Gastroesophageal sphincter (tissue), 3 donors: ENCODE measurements at regions not wholly inside any gene's neighbourhood (a gene's known extent, or its start where the extent isn't known, plus 50 kb on each side); places are given as distances from the start of the nearest gene placed in this dataset.

Experiments used
- EP300 ChIP-seq: sonication (generic); formaldehyde crosslinking; IDR thresholded peaks from one replicate; pipeline ENCODE4 v1.6.1; 2017; ENCODE audit warnings: antibody characterized with exemption, mild to moderate bottlenecking
- POLR2AphosphoS5 ChIP-seq: sonication (generic); formaldehyde crosslinking; IDR thresholded peaks from one replicate; pipeline ENCODE4 v1.6.1; 2017; ENCODE audit warnings: antibody characterized with exemption
- TF ChIP-seq, protein P1 (sequence below), 4 experiments: fragments of 200-600 bp in 2 of 4; fragments of 450-650 bp in 2 of 4; sonication (generic) in 1 of 4; IDR thresholded peaks; one replicate each; pipeline ENCODE4 v1.5.1; 2017 to 2019; ENCODE audit warnings: antibody characterized with exemption in 4 of 4, mild to moderate bottlenecking in 2 of 4, moderate library complexity in 2 of 4

DNA sequence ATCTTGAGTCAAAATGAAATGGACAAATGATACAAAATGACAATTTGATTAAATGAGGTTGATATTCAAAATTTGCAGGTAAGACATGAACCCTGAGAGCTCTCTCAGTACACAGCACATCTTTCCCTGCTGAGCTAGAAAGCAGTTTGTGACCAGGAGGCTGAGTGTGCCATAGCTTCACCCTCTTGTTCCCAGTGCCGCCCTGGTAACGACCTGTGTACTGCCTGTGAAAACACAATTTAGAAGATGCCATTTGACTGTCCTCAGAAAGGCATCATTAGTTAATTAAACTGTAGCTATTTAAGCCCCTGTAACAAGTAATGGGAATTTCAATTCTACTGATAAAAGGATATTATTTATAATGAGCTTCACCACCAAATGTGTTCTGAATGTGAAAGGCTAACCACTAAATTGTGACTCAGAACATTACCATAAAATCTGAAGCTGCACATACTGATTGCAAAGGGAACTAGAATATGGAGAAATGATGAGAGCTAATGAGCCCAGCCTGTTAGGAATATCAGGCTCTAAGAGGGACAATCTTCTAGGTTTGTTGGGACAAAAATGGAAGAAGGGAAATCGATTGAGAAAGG is 212.9 kb upstream of the ARPP21 start:
- TF ChIP-seq EP300 (no peak), POLR2AphosphoS5 (no peak)
- TF ChIP-seq, protein P1, sequence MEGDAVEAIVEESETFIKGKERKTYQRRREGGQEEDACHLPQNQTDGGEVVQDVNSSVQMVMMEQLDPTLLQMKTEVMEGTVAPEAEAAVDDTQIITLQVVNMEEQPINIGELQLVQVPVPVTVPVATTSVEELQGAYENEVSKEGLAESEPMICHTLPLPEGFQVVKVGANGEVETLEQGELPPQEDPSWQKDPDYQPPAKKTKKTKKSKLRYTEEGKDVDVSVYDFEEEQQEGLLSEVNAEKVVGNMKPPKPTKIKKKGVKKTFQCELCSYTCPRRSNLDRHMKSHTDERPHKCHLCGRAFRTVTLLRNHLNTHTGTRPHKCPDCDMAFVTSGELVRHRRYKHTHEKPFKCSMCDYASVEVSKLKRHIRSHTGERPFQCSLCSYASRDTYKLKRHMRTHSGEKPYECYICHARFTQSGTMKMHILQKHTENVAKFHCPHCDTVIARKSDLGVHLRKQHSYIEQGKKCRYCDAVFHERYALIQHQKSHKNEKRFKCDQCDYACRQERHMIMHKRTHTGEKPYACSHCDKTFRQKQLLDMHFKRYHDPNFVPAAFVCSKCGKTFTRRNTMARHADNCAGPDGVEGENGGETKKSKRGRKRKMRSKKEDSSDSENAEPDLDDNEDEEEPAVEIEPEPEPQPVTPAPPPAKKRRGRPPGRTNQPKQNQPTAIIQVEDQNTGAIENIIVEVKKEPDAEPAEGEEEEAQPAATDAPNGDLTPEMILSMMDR (IDR thresholded peaks at IDR 0.05): no peak
